Astrocyte (in vitro differentiated cells and primary cell): ENCODE measurements at regions not wholly inside any gene's neighbourhood (a gene's known extent, or its start where the extent isn't known, plus 50 kb on each side); places are given as distances from the start of the nearest gene placed in this dataset.

Experiments used
- DNase-seq: peaks from one replicate; pipeline ENCODE4 v3.0.0-alpha.2; 2010; ENCODE audit warnings: low read depth
- FAIRE-seq: peaks from 2 replicates; lab custom pipeline; 2011; peaks lifted over from hg19 to GRCh38; lab: Jason Lieb, UNC
- H2AFZ ChIP-seq: 2 replicates; pipeline ENCODE4 v1.6.0; 2012; ENCODE audit warnings: low read depth, low read length, inconsistent platforms
- H3K27ac ChIP-seq: 2 replicates; pipeline ENCODE4 v1.5.1; 2011; ENCODE audit warnings: low read depth, low read length, inconsistent platforms
- H3K27me3 ChIP-seq: 2 replicates; pipeline ENCODE4 v1.6.0; 2011; ENCODE audit warnings: low read length, inconsistent platforms; ENCODE audit not compliant: insufficient read depth
- H3K36me3 ChIP-seq: 2 replicates; pipeline ENCODE4 v1.5.1; 2011; ENCODE audit warnings: low read length, inconsistent platforms; ENCODE audit not compliant: insufficient read depth
- H3K4me1 ChIP-seq: 2 replicates; pipeline ENCODE4 v1.5.1; 2011; ENCODE audit warnings: low read length, inconsistent platforms; ENCODE audit not compliant: insufficient read depth
- H3K4me2 ChIP-seq: 2 replicates; pipeline ENCODE4 v1.6.0; 2012; ENCODE audit warnings: low read length, inconsistent platforms
- H3K4me3 ChIP-seq: 2 replicates; pipeline ENCODE4 v1.5.1; 2011; ENCODE audit warnings: low read depth, mild to moderate bottlenecking, low read length, inconsistent platforms; ENCODE audit not compliant: insufficient read depth
- H3K79me2 ChIP-seq: 2 replicates; pipeline ENCODE4 v1.6.0; 2012; ENCODE audit warnings: mild to moderate bottlenecking, low read length, inconsistent platforms; ENCODE audit not compliant: insufficient read depth
- H3K9ac ChIP-seq: 2 replicates; pipeline ENCODE4 v1.6.0; 2012; ENCODE audit warnings: mild to moderate bottlenecking, low read length, inconsistent platforms
- H3K9me3 ChIP-seq: 2 replicates; pipeline ENCODE4 v1.5.1; 2012; ENCODE audit warnings: low read depth, mild to moderate bottlenecking, low read length, inconsistent platforms; ENCODE audit not compliant: insufficient read depth
- H4K20me1 ChIP-seq: 2 replicates; pipeline ENCODE4 v1.6.0; 2012; ENCODE audit warnings: low read length, inconsistent platforms; ENCODE audit not compliant: insufficient read depth
- H3K27ac Mint-ChIP-seq: one replicate; pipeline ENCODE4 v1.8.0; 2021; ENCODE audit warnings: mild to moderate bottlenecking, mixed read lengths; ENCODE audit not compliant: unreplicated experiment
- H3K27me3 Mint-ChIP-seq: one replicate; pipeline ENCODE4 v1.8.0; 2021; ENCODE audit warnings: low read depth, mixed read lengths; ENCODE audit not compliant: unreplicated experiment
- H3K36me3 Mint-ChIP-seq: one replicate; pipeline ENCODE4 v1.8.0; 2021; ENCODE audit warnings: low read depth, mixed read lengths; ENCODE audit not compliant: unreplicated experiment
- H3K4me1 Mint-ChIP-seq: one replicate; pipeline ENCODE4 v1.8.0; 2021; ENCODE audit warnings: low read depth, mixed read lengths; ENCODE audit not compliant: unreplicated experiment
- H3K4me3 Mint-ChIP-seq: one replicate; pipeline ENCODE4 v1.8.0; 2021; ENCODE audit warnings: mild to moderate bottlenecking, moderate library complexity, mixed read lengths; ENCODE audit not compliant: unreplicated experiment
- H3K9me3 Mint-ChIP-seq: one replicate; pipeline ENCODE4 v1.8.0; 2021; ENCODE audit warnings: mild to moderate bottlenecking, mixed read lengths; ENCODE audit not compliant: unreplicated experiment
- CTCF ChIP-seq: IDR thresholded peaks from 2 replicates; pipeline ENCODE4 v1.5.1; 2011; ENCODE audit warnings: low read depth, mild to moderate bottlenecking, inconsistent platforms, low read length, moderate library complexity; ENCODE audit not compliant: insufficient read depth
- EZH2 ChIP-seq: IDR thresholded peaks from 2 replicates; pipeline ENCODE4 v1.6.1; 2012; ENCODE audit warnings: mild to moderate bottlenecking, low read length, inconsistent platforms; ENCODE audit not compliant: insufficient read depth

GRCh38 chr2:238642973-238643372, 204.9 kb upstream of the TWIST2 start:
- H3K4me1 Mint-ChIP-seq = peaks cover 11% of the 10 kb centered on the region
- FAIRE-seq = no peak
- H3K27ac ChIP-seq = no peak overlapping the region

GRCh38 chr2:238643400-238643907, 204.4 kb upstream of the TWIST2 start:
- FAIRE-seq (no peak), DNase-seq (no peak)
- peaks cover 7% of the 10 kb centered on the region for H3K27me3 Mint-ChIP-seq
- Histone ChIP-seq H3K27me3 (no peaks in the 10 kb centered on the region), H3K4me3 (no peak overlapping the region), H4K20me1 (no peaks in the 10 kb centered on the region), H2AFZ (no peak overlapping the region), H3K4me2 (peak overlapping the region; percentile 51), H3K27ac (no peak overlapping the region), H3K9me3 (no peaks in the 10 kb centered on the region), H3K4me1 (peaks cover 9% of the 10 kb centered on the region), H3K79me2 (no peaks in the 10 kb centered on the region), H3K36me3 (no peaks in the 10 kb centered on the region), H3K9ac (no peak overlapping the region)
- no peak overlapping the region for H3K4me3 Mint-ChIP-seq
- no peaks in the 10 kb centered on the region for H3K9me3 Mint-ChIP-seq
- peaks cover 11% of the 10 kb centered on the region for H3K4me1 Mint-ChIP-seq
- TF ChIP-seq EZH2 (no peak), CTCF (no peak)
- no peaks in the 10 kb centered on the region for H3K36me3 Mint-ChIP-seq
- H3K27ac Mint-ChIP-seq = peak overlapping the region; percentile 18

More at GRCh38 chr2:238642973-238643372, 204.9 kb upstream of the TWIST2 start:
- H3K4me3 ChIP-seq = no peak overlapping the region
- peaks cover 9% of the 10 kb centered on the region for H3K4me1 ChIP-seq
- Mint-ChIP-seq H3K27me3 (peaks cover 10% of the 10 kb centered on the region), H3K36me3 (no peaks in the 10 kb centered on the region), H3K9me3 (no peaks in the 10 kb centered on the region), H3K27ac (no peak overlapping the region), H3K4me3 (no peak overlapping the region)
- no peak for TF ChIP-seq CTCF
- TF ChIP-seq EZH2 = no peak
- no peak overlapping the region for H2AFZ ChIP-seq
- no peak overlapping the region for H3K9ac ChIP-seq
- no peaks in the 10 kb centered on the region for H3K79me2 ChIP-seq
- no peaks in the 10 kb centered on the region for H3K36me3 ChIP-seq
- DNase-seq = no peak
- no peaks in the 10 kb centered on the region for H3K9me3 ChIP-seq
- no peak overlapping the region for H3K4me2 ChIP-seq
- H4K20me1 ChIP-seq = no peaks in the 10 kb centered on the region
- H3K27me3 ChIP-seq = no peaks in the 10 kb centered on the region
